H9 (cell line): ENCODE measurements at regions not wholly inside any gene's neighbourhood (a gene's known extent, or its start where the extent isn't known, plus 50 kb on each side); places are given as distances from the start of the nearest gene placed in this dataset.

Source experiments
- DNase-seq: peaks from one replicate; pipeline ENCODE4 v3.0.0-alpha.2; 2017
- H2AFZ ChIP-seq: one replicate; pipeline ENCODE4 v1.6.1; 2013; ENCODE audit warnings: mild to moderate bottlenecking, low read length, control low read depth, moderate library complexity
- H2AK5ac ChIP-seq: 2 replicates; pipeline ENCODE4 v1.6.1; 2013; ENCODE audit warnings: low read length, control low read depth, mixed read lengths; ENCODE audit not compliant: insufficient read length
- H2BK120ac ChIP-seq: one replicate; pipeline ENCODE4 v1.6.1; 2013; ENCODE audit warnings: low read depth, mild to moderate bottlenecking, low read length, control low read depth, inconsistent platforms; ENCODE audit not compliant: poor library complexity, severe bottlenecking
- H2BK12ac ChIP-seq: 2 replicates; pipeline ENCODE4 v1.6.1; 2013; ENCODE audit warnings: low read length, control low read depth, mixed read lengths, low read depth; ENCODE audit not compliant: insufficient read length
- H2BK15ac ChIP-seq: 2 replicates; pipeline ENCODE4 v1.6.1; 2013; ENCODE audit warnings: low read depth, low read length, control low read depth
- H2BK20ac ChIP-seq: one replicate; pipeline ENCODE4 v1.6.1; 2013; ENCODE audit warnings: low read depth, mild to moderate bottlenecking, low read length, control low read depth, inconsistent platforms; ENCODE audit not compliant: poor library complexity, severe bottlenecking
- H2BK5ac ChIP-seq: 2 replicates; pipeline ENCODE4 v1.6.1; 2013; ENCODE audit warnings: low read length, control low read depth, mixed read lengths; ENCODE audit not compliant: insufficient read length
- H3K14ac ChIP-seq: 2 replicates; pipeline ENCODE4 v1.6.1; 2013; ENCODE audit warnings: low read length, control low read depth; ENCODE audit not compliant: insufficient read depth
- H3K18ac ChIP-seq: 2 replicates; pipeline ENCODE4 v1.6.1; 2013; ENCODE audit warnings: low read depth, mild to moderate bottlenecking, mixed read lengths, low read length, control low read depth; ENCODE audit not compliant: insufficient read length
- H3K23ac ChIP-seq: 2 replicates; pipeline ENCODE4 v1.6.1; 2013; ENCODE audit warnings: low read length, control low read depth, mixed read lengths, low read depth; ENCODE audit not compliant: insufficient read length
- H3K23me2 ChIP-seq: 2 replicates; pipeline ENCODE4 v1.6.1; 2013; ENCODE audit warnings: low read depth, mild to moderate bottlenecking, mixed read lengths, low read length, control low read depth; ENCODE audit not compliant: insufficient read length, poor library complexity, severe bottlenecking
- H3K27ac ChIP-seq: 2 replicates; pipeline ENCODE4 v1.5.1; 2013; ENCODE audit warnings: low read length, control low read depth, mixed read lengths, low read depth; ENCODE audit not compliant: insufficient read length
- H3K27me3 ChIP-seq: 2 replicates; pipeline ENCODE4 v1.6.1; 2013; ENCODE audit warnings: low read length, control low read depth, inconsistent platforms; ENCODE audit not compliant: insufficient read depth
- H3K4ac ChIP-seq: 2 replicates; pipeline ENCODE4 v1.6.1; 2013; ENCODE audit warnings: low read depth, mild to moderate bottlenecking, control low read depth, inconsistent platforms, low read length, moderate library complexity
- H3K4me1 ChIP-seq: 2 replicates; pipeline ENCODE4 v1.6.1; 2013; ENCODE audit warnings: low read length, control low read depth, inconsistent platforms; ENCODE audit not compliant: insufficient read depth
- H3K4me2 ChIP-seq: 2 replicates; pipeline ENCODE4 v1.6.1; 2013; ENCODE audit warnings: low read length, control low read depth, mixed read lengths; ENCODE audit not compliant: insufficient read length, insufficient read depth
- H3K56ac ChIP-seq: 2 replicates; pipeline ENCODE4 v1.6.1; 2013; ENCODE audit warnings: low read depth, mild to moderate bottlenecking, mixed read lengths, low read length, control low read depth; ENCODE audit not compliant: insufficient read length
- H3K79me1 ChIP-seq: 2 replicates; pipeline ENCODE4 v1.6.1; 2013; ENCODE audit warnings: low read depth, mild to moderate bottlenecking, moderate library complexity, low read length, control low read depth, inconsistent platforms; ENCODE audit not compliant: insufficient read depth, poor library complexity, severe bottlenecking
- H3K79me2 ChIP-seq: 2 replicates; pipeline ENCODE4 v1.6.1; 2013; ENCODE audit warnings: low read length, control low read depth, inconsistent platforms; ENCODE audit not compliant: insufficient read depth
- H3K9ac ChIP-seq: 2 replicates; pipeline ENCODE4 v1.6.1; 2013; ENCODE audit warnings: low read length, control low read depth, mixed read lengths; ENCODE audit not compliant: insufficient read length; ENCODE audit errors: extremely low read depth
- H3K9me3 ChIP-seq: one replicate; pipeline ENCODE4 v1.6.1; 2013; ENCODE audit warnings: low read depth, low read length, inconsistent platforms; ENCODE audit not compliant: control insufficient read depth
- H3T11ph ChIP-seq: one replicate; pipeline ENCODE4 v1.6.1; 2013; ENCODE audit warnings: mild to moderate bottlenecking, low read length, control low read depth, inconsistent platforms
- H4K20me1 ChIP-seq: one replicate; pipeline ENCODE4 v1.6.1; 2013; ENCODE audit not compliant: control insufficient read depth, insufficient read length, insufficient read depth
- H4K5ac ChIP-seq: 2 replicates; pipeline ENCODE4 v1.6.1; 2013; ENCODE audit warnings: low read depth, mild to moderate bottlenecking, mixed read lengths, low read length, control low read depth; ENCODE audit not compliant: insufficient read length
- H4K8ac ChIP-seq: replicated peaks from 2 replicates; pipeline ENCODE4 v1.6.1; 2013; ENCODE audit warnings: low read length, control low read depth, mixed read lengths, low read depth; ENCODE audit not compliant: insufficient read length
- H4K91ac ChIP-seq: 2 replicates; pipeline ENCODE4 v1.6.1; 2013; ENCODE audit warnings: low read depth, mild to moderate bottlenecking, moderate library complexity, mixed read lengths, low read length, control low read depth; ENCODE audit not compliant: insufficient read length
- H3K27ac Mint-ChIP-seq, 3 experiments: 2 replicates in 2 of 3; 3 replicates in 1 of 3; pipeline ENCODE4 v1.8.0; 2020 to 2021; ENCODE audit warnings: mixed read lengths in 3 of 3, mild to moderate bottlenecking in 1 of 3, moderate library complexity in 1 of 3
- H3K27me3 Mint-ChIP-seq: 2 replicates; pipeline ENCODE4 v1.8.0; 2021; ENCODE audit warnings: low read depth, mild to moderate bottlenecking, moderate library complexity, mixed read lengths
- H3K36me3 Mint-ChIP-seq, 3 experiments: 2 replicates in 2 of 3; 3 replicates in 1 of 3; pipeline ENCODE4 v1.8.0; 2020 to 2021; ENCODE audit warnings: low read depth in 3 of 3, mixed read lengths in 3 of 3; ENCODE audit not compliant: insufficient read depth in 1 of 3
- H3K4me1 Mint-ChIP-seq, 2 experiments: 2 replicates each; pipeline ENCODE4 v1.8.0; 2020; ENCODE audit warnings: mixed read lengths in 2 of 2
- H3K4me3 Mint-ChIP-seq, 2 experiments: 2 replicates in 1 of 2; 3 replicates in 1 of 2; pipeline ENCODE4 v1.8.0; 2020 to 2021; ENCODE audit warnings: mild to moderate bottlenecking in 2 of 2, mixed read lengths in 2 of 2, moderate library complexity in 1 of 2
- H3K9me3 Mint-ChIP-seq, 2 experiments: 2 replicates in 1 of 2; 3 replicates in 1 of 2; pipeline ENCODE4 v1.8.0; 2020; ENCODE audit warnings: mild to moderate bottlenecking in 2 of 2, mixed read lengths in 2 of 2, moderate library complexity in 1 of 2
- CTCF ChIP-seq: fragments of 200-600 bp; sonication (generic); conservative IDR thresholded peaks from 3 replicates; pipeline ENCODE4 v1.8.0; 2021; ENCODE audit warnings: antibody characterized with exemption, mild to moderate bottlenecking
- WGBS: extraction: QIAGEN DNeasy Blood & Tissue Kit; methylation state at CpG from one replicate; pipeline ENCODE4 v1.1.7; 2013; ENCODE audit warnings: missing lambda C conversion rate, low lambda C conversion rate, mixed read lengths; ENCODE audit not compliant: insufficient read length; ENCODE audit errors: extremely low coverage; 5-methylcytosine and 5-hydroxymethylcytosine counted together

GRCh38 chr12:68469113-68469512 lies 137.0 kb upstream of the MDM1 start:
- Mint-ChIP-seq H3K9me3 (no peaks in the 10 kb centered on the region), H3K4me3 (no peak overlapping the region), H3K4me1 (peaks cover 2 to 5% of the 10 kb centered on the region in 2 experiments; a peak in 3 of 4 replicates), H3K27me3 (peaks cover 3% of the 10 kb centered on the region), H3K27ac (no peak overlapping the region), H3K36me3 (no peaks in the 10 kb centered on the region)
- no peak overlapping the region for H2AK5ac ChIP-seq
- no CpG with 5 or more reads among the region's 3 CpGs for WGBS
- no peaks in the 10 kb centered on the region for H3K27me3 ChIP-seq
- H3K4ac ChIP-seq, result no peak overlapping the region
- H3K4me2 ChIP-seq, result no peak overlapping the region
- H4K91ac ChIP-seq, result no peak overlapping the region
- H3K14ac ChIP-seq, result no peak overlapping the region
- DNase-seq, result no peak
- no peak overlapping the region for H3K23ac ChIP-seq
- H2AFZ ChIP-seq, result no peak overlapping the region
- H3K4me1 ChIP-seq, result no peaks in the 10 kb centered on the region
- H2BK20ac ChIP-seq, result no peak overlapping the region
- no peaks in the 10 kb centered on the region for H3K79me2 ChIP-seq
- no peak overlapping the region for H3K9ac ChIP-seq
- H3K56ac ChIP-seq, result no peak overlapping the region
- no peaks in the 10 kb centered on the region for H4K20me1 ChIP-seq
- no peak overlapping the region for H3T11ph ChIP-seq
- H2BK120ac ChIP-seq, result no peak overlapping the region
- H3K23me2 ChIP-seq, result no peaks in the 10 kb centered on the region
- H2BK12ac ChIP-seq, result no peak overlapping the region
- H3K18ac ChIP-seq, result no peak overlapping the region
- H2BK5ac ChIP-seq, result no peak overlapping the region
- no peak for TF ChIP-seq CTCF
- H4K5ac ChIP-seq, result no peak overlapping the region
- no peaks in the 10 kb centered on the region for H3K79me1 ChIP-seq
- no peak overlapping the region for H3K27ac ChIP-seq
- no peak overlapping the region for H2BK15ac ChIP-seq
- no peak overlapping the region for H4K8ac ChIP-seq
- no peaks in the 10 kb centered on the region for H3K9me3 ChIP-seq
